ENCODE measurements at regions not wholly inside any gene's neighbourhood (a gene's known extent, or its start where the extent isn't known, plus 50 kb on each side); places are given as distances from the start of the nearest gene placed in this dataset.

GRCh38 chr13:50404116-50404515 is 388.9 kb downstream of the KCNRG start:
- no peak overlapping the region for H3K56ac ChIP-seq (ENCODE audit: insufficient read length, low read depth, low read length)
- no peak overlapping the region for H2BK5ac ChIP-seq (ENCODE audit: insufficient read length, low read length)
- H4K5ac ChIP-seq (ENCODE audit: insufficient read length, low read depth, low read length) = no peak overlapping the region
- no peaks in the 10 kb centered on the region for H3K27me3 Mint-ChIP-seq (ENCODE audit: low read depth)
- no peak overlapping the region for H2AFZ ChIP-seq (ENCODE audit: low read length)
- no peak overlapping the region for H3K9ac ChIP-seq (ENCODE audit: extremely low read depth, insufficient read length, low read length)
- H3K27ac ChIP-seq (ENCODE audit: insufficient read length, low read depth, low read length) = no peak overlapping the region
- no peak for TF ChIP-seq CTCF (conservative IDR thresholded peaks at IDR 0.05)
- DNase-seq = no peak
- no peaks in the 10 kb centered on the region for H4K20me1 ChIP-seq (ENCODE audit: control insufficient read depth, insufficient read depth, insufficient read length)
- no peaks in the 10 kb centered on the region for H3K9me3 Mint-ChIP-seq
- peaks cover 0 to 4% (median 0%) of the 10 kb centered on the region in 3 experiments; a peak in 2 of 7 replicates for H3K36me3 Mint-ChIP-seq (ENCODE audit: insufficient read depth in 1 of 3, low read depth in 3 of 3)
- H2BK20ac ChIP-seq (ENCODE audit: low read depth, low read length, poor library complexity, severe bottlenecking) = no peak overlapping the region
- no peak overlapping the region for H3K4ac ChIP-seq (ENCODE audit: low read depth, low read length)
- H2BK12ac ChIP-seq (ENCODE audit: insufficient read length, low read depth, low read length) = no peak overlapping the region
- H3K4me1 ChIP-seq (ENCODE audit: insufficient read depth, low read length) = no peaks in the 10 kb centered on the region
- H4K8ac ChIP-seq (replicated peaks; ENCODE audit: insufficient read length, low read depth, low read length) = no peak overlapping the region
- no peak overlapping the region for H4K91ac ChIP-seq (ENCODE audit: insufficient read length, low read depth, low read length)
- H3K79me2 ChIP-seq (ENCODE audit: insufficient read depth, low read length) = no peaks in the 10 kb centered on the region
- no peaks in the 10 kb centered on the region for H3K79me1 ChIP-seq (ENCODE audit: insufficient read depth, low read depth, low read length, poor library complexity, severe bottlenecking)
- no peak overlapping the region for H2BK120ac ChIP-seq (ENCODE audit: low read depth, low read length, poor library complexity, severe bottlenecking)
- H3K18ac ChIP-seq (ENCODE audit: insufficient read length, low read depth, low read length) = no peak overlapping the region
- no peak overlapping the region for H3K27ac Mint-ChIP-seq
- H2AK5ac ChIP-seq (ENCODE audit: insufficient read length, low read length) = no peak overlapping the region
- H3K9me3 ChIP-seq (ENCODE audit: control insufficient read depth, low read depth, low read length) = no peaks in the 10 kb centered on the region
- H3K4me2 ChIP-seq (ENCODE audit: insufficient read depth, insufficient read length, low read length) = no peak overlapping the region
- no CpG with 5 or more reads among the region's 3 CpGs for WGBS (ENCODE audit: extremely low coverage, insufficient read length, low lambda C conversion rate)
- H3K4me3 Mint-ChIP-seq = no peak overlapping the region
- no peaks in the 10 kb centered on the region for H3K23me2 ChIP-seq (ENCODE audit: insufficient read length, low read depth, low read length, poor library complexity, severe bottlenecking)
- peaks cover 6 to 11% of the 10 kb centered on the region in 2 experiments for H3K4me1 Mint-ChIP-seq
- H3K14ac ChIP-seq (ENCODE audit: insufficient read depth, low read length) = no peak overlapping the region
- no peak overlapping the region for H2BK15ac ChIP-seq (ENCODE audit: low read depth, low read length)
- H3K27me3 ChIP-seq (ENCODE audit: insufficient read depth, low read length) = no peaks in the 10 kb centered on the region
- no peak overlapping the region for H3K23ac ChIP-seq (ENCODE audit: insufficient read length, low read depth, low read length)
- no peak overlapping the region for H3T11ph ChIP-seq (ENCODE audit: low read length)

Data from H9 (cell line).